Activated CD4-positive, alpha-beta T cell treated with anti-CD3 and anti-CD28 coated beads, Interleukin-2, amount 50 U/mL, for 16 hours (primary cell): ENCODE measurements at regions not wholly inside any gene's neighbourhood (a gene's known extent, or its start where the extent isn't known, plus 50 kb on each side); places are given as distances from the start of the nearest gene placed in this dataset.
"Not testable (repeated sequence)": the region's sequence is repeated elsewhere in the genome, so short reads cannot be mapped to it uniquely, and the experiment has no call there.

Source experiments
- DNase-seq: peaks from one replicate; pipeline ENCODE4 v3.0.0-alpha.2; 2020

GRCh38 chr3:115254492-115255196 is 107.6 kb upstream of the ZBTB20 start:
- DNase-seq = no peak

DNA sequence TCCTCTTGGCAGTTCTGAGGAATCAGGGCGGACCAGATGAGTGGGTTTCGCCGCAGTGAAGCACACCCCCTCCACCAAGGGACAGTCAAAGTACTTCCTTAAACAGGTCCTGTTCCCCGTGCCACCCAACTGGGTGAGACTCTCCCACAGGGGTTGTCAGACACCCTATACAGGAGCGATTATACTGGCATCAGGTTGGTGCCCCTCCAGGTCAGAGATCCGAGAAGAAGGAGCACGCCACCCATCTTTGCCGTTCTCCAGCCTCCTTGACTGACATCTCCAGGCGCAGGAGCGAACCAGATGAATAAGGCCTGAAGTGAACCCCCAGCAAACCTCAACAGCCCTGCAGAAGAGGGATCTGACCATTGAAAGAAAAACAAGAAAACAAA is 108.1 kb upstream of the ZBTB20 start:
- DNase-seq = no peak

GRCh38 chr3:115270849-115271248 is 123.8 kb upstream of the ZBTB20 start:
- no peak for DNase-seq

- no peak for DNase-seq
Measured at GRCh38 chr3:115272036-115272824, 125.1 kb upstream of the ZBTB20 start.

- no peak for DNase-seq
Measured at GRCh38 chr3:115275896-115276295, 128.8 kb upstream of the ZBTB20 start.

- DNase-seq = no peak
Measured at GRCh38 chr3:115279939-115280338, 132.9 kb upstream of the ZBTB20 start.

GRCh38 chr3:115280506-115280905 is 133.4 kb upstream of the ZBTB20 start:
- no peak for DNase-seq

DNA sequence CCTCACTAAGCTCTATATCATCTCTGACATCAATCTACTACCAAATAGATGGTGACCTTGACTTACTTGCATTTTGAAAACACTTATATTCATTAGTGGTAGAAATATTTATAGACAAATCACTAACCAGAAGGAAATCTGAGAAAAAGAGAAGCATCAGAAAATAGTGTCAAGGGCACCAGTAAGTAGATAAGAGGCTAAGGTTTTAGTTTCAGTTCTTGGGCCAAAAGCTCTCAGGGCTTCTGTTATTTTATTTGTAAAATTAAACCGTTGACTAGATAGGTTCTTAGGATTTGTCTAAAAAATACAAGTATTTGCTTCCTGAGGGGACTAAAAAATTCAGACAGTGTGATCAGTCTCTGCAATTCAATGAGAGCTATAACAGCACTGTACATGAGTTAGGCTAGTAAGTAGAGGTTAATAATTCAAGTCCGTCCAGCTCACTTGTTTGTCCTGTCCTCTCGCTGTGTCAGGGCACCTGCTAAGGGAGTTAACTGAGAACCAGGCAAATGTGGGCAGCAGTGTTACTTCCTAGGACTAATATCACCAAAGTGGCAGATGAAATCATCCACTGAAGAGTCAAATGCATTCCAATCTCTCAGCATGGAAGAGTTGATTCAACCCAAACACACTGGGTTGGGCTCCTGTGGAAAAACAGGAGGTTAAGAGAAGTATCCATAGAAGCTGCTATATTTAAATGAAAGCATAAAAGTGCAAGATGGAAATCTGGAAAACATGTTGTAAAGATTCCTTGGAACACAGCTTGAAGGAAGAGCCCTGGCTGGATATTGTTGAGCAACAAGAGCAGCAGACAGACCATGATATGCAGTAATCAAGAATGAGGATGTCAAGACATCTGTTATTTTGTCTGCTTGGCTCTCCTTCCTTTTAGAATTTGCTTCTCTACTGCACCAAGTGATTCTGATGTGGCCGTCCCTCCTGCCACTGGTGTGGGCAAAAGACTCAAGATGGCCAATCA is 134.9 kb upstream of the ZBTB20 start:
- DNase-seq = no peak

DNA sequence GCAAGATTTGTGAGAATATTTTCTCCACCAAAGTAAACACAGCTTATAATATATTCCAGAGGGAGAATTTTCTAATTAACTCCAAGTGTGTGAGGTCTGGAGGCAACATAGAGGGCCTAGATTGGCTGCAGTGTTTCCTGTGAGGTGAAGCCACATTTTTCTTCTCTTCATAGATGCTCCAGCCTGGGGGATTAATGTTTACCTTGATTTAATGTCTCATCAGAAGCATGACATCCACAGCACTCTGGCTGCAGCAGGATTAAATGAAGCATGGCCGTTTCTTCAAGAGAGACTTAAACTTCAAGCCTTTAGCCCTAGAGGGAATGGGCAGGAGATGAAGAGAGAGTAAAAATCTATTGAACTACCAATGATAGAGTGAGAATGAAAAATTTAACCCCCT is 137.9 kb upstream of the ZBTB20 start:
- no peak for DNase-seq

GRCh38 chr3:115286529-115287197 is 139.6 kb upstream of the ZBTB20 start:
- DNase-seq = no peak

DNA sequence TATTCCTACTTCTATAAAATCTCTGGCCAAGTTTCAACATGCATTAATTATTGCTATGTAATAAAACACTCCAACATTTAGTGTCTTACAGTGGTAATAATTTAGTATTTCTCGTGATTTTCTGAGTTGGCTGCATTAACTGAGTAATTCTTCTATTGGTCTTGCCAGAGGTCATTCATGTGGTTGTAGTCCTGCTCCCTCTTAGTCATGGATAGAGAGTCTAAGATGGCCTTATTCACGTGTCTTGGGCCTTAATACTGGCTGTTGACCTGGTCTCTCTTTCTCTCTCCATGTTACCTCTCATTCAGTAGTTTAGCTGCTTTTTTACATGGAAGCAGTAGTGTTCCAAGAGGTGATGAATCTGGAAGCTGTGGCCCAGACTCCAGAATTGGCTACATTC is 140.1 kb upstream of the ZBTB20 start:
- DNase-seq = no peak

GRCh38 chr3:115292131-115292530 is 145.0 kb upstream of the ZBTB20 start:
- no peak for DNase-seq

- DNase-seq = no peak
Measured at GRCh38 chr3:115292677-115293165, 145.6 kb upstream of the ZBTB20 start.

GRCh38 chr3:115293321-115293720 is 146.2 kb upstream of the ZBTB20 start:
- DNase-seq = no peak

- no peak for DNase-seq
Measured at GRCh38 chr3:115301364-115301860, 154.3 kb upstream of the ZBTB20 start.

DNA sequence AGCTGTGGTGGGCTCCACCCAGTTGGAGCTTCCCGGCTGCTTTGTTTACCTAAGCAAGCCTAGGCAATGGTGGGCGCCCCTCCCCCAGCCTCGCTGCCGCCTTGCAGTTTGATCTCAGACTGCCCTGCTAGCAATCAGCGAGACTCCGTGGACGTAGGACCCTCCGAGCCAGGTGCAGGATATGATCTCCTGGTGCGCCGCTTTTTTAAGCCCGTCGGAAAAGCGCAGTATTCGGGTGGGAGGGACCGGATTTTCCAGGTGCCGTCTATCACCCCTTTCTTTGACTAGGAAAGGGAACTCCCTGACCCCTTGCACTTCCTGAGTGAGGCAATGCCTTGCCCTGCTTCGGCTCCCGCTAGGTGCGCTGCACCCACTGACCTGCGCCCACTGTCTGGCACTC is 170.9 kb upstream of the ZBTB20 start:
- DNase-seq = not testable (repeated sequence)

DNA sequence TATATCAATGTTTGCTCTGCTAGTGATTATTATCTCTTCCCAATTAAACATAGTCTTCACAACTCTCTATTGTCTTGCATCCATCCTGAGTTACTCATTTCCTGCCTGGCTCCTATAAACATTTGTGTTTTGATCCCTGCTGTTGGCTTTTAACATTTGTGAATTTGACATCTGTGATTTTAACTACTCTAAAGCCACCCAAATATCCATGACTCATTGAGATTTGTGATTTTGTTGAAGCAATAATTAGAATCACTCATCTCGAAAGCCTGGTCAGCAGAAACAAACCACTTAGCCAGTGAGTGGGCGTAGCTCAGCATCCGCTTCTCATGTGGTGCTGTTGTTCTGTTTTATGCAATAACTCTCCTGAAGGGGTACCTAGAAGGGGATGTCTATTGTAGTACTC is 174.3 kb upstream of the ZBTB20 start:
- no peak for DNase-seq

- no peak for DNase-seq
Measured at GRCh38 chr3:115322901-115323300, 175.8 kb upstream of the ZBTB20 start.

GRCh38 chr3:115323380-115323779 is 176.3 kb upstream of the ZBTB20 start:
- no peak for DNase-seq

DNA sequence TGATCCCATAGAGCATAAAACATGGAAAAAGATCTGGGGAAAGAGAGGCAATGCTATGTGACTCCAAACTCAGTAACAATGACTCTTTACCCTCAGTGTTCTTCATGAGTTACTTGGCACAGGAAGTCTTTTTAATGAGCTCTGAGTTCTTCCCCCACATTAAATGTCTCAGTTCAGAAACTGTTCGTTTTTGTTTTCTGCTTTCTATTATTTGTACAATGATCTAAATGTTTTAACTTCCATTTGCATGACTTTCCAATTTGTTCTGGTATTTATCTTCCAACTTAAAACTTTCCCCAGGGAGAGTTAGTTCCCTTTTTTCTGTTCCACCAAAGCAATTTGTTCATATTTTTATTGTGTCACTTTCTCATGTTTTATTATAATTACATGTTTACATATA is 177.0 kb upstream of the ZBTB20 start:
- no peak for DNase-seq

DNA sequence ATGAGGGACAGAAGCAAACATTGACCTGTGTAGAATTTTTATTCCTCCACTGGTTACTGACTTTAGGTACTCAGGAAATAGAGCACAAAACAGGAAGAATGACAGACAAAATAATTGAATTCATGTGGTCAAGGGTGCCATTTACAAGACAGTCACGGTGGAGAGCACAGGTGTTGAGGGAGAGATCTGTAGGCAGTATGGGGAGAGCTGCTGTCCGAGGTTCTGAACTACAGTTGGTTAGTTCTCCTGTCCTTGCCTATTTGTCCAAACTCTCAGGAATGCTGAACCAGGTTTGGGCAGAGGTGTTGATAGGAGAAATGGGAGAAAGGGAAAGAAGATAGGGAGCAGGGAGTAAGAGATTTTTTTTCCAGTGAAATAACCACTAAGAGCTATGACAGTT is 178.5 kb upstream of the ZBTB20 start:
- no peak for DNase-seq

- no peak for DNase-seq
Measured at GRCh38 chr3:115330430-115330829, 183.3 kb upstream of the ZBTB20 start.
